Retinal pigment epithelial cell (primary cell): ENCODE measurements at regions not wholly inside any gene's neighbourhood (a gene's known extent, or its start where the extent isn't known, plus 50 kb on each side); places are given as distances from the start of the nearest gene placed in this dataset.

Source experiments
- DNase-seq: peaks from one replicate; pipeline ENCODE4 v3.0.0-alpha.2; 2010; ENCODE audit warnings: low read depth
- H3K4me3 ChIP-seq: 2 replicates; pipeline ENCODE4 v1.5.1; 2011; ENCODE audit warnings: mild to moderate bottlenecking, low read length, control low read depth, moderate library complexity
- CTCF ChIP-seq: conservative IDR thresholded peaks from 2 replicates; pipeline ENCODE4 v1.5.1; 2011; ENCODE audit warnings: low read depth, low read length, control low read depth, inconsistent platforms

DNA sequence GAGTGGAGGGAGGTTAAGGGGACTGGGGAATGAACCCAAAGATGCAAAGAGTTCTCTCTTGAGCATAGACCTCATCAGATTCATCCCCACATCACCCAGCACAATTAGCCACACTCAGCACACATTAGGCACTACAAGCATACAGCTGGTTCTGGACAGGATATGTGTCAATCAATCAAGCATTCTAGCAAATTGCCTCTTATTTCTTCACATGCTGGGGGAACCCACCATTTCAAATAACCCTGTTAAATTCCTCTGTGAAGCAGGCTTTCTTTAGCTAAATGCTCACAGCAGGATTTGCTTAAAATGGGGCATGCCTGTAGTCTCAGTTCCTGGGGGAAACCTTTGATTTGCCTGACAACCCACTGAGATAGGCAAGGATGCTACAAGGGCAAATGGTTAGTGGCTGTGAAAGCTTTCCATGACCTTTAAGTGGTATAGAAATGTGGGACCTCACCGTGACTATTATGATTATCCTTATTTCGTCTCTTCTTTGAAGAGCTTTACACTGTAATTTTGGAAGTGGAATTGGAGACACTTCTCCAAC is 193.4 kb upstream of the ZMIZ1 start:
- TF ChIP-seq CTCF = no peak
- no peak for DNase-seq
- no peak overlapping the region for H3K4me3 ChIP-seq

DNA sequence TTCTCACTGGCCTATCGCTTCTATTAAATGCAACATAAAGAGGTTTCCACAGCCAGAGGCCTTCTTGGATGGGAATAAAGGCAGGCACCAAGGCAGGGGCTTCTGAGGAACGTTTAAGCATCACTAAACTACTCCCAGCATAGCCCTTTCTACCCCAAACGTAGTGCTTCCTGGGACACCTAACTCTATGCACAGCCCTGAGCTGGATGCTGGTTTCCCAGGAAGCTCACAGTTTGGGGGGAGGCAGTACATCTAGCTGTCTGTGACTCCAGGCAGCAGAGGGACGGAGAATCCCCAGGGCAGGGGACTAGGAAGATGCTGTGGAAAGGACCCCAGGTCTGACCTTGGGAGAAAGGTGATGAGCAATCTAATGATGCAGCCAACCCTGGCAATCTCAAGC is 192.8 kb upstream of the ZMIZ1 start:
- no peak for DNase-seq
- TF ChIP-seq CTCF = no peak
- no peak overlapping the region for H3K4me3 ChIP-seq

- no peak overlapping the region for H3K4me3 ChIP-seq
- DNase-seq = no peak
- TF ChIP-seq CTCF = no peak
Measured at GRCh38 chr10:78876449-78876848, 192.3 kb upstream of the ZMIZ1 start.

- no peak for TF ChIP-seq CTCF
- no peak overlapping the region for H3K4me3 ChIP-seq
- DNase-seq = no peak
Measured at GRCh38 chr10:78879621-78880020, 189.1 kb upstream of the ZMIZ1 start.

DNA sequence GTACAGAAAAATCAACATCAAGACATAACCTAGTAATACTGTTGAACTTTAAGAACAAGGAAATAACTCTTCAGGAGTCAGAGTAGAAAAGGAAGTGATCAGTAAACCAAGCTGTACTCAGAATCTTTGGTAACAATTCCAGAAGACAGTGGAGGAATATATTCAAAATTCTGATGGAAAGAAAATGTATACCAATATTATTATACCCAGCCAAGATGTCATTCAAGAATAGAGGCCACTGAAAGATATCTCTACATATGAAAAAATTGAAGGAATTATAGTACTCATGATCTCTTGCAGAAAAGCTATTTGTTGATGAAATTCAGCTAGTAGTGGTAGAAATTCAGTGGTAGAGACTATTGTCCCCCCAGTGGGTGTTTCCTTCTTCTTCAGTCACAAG is 182.6 kb upstream of the ZMIZ1 start:
- no peak overlapping the region for H3K4me3 ChIP-seq
- DNase-seq = no peak
- no peak for TF ChIP-seq CTCF

GRCh38 chr10:78889536-78890063 is 179.2 kb upstream of the ZMIZ1 start:
- no peak for TF ChIP-seq CTCF
- H3K4me3 ChIP-seq = no peak overlapping the region
- DNase-seq = no peak

GRCh38 chr10:78890506-78890905 is 178.3 kb upstream of the ZMIZ1 start:
- DNase-seq = no peak
- no peak overlapping the region for H3K4me3 ChIP-seq
- TF ChIP-seq CTCF = no peak
